SU-DHL-6 (cell line): ENCODE measurements at regions not wholly inside any gene's neighbourhood (a gene's known extent, or its start where the extent isn't known, plus 50 kb on each side); places are given as distances from the start of the nearest gene placed in this dataset.

Experiments
- EZH2phosphoT487 ChIP-seq: fragments of 200-600 bp; sonication (generic), shearing (Covaris generic); conservative IDR thresholded peaks from 2 replicates; pipeline ENCODE4 v1.6.1; 2018; ENCODE audit warnings: mild to moderate bottlenecking, antibody characterized with exemption, low read length, moderate library complexity, mixed read lengths
- TF ChIP-seq, protein P1 (sequence below): fragments of 200-600 bp; sonication (generic); IDR thresholded peaks from one replicate; pipeline ENCODE4 v1.5.1; 2017; ENCODE audit warnings: antibody characterized with exemption, mild to moderate bottlenecking, low read length, moderate library complexity; ENCODE audit not compliant: insufficient read depth, poor library complexity, severe bottlenecking

DNA sequence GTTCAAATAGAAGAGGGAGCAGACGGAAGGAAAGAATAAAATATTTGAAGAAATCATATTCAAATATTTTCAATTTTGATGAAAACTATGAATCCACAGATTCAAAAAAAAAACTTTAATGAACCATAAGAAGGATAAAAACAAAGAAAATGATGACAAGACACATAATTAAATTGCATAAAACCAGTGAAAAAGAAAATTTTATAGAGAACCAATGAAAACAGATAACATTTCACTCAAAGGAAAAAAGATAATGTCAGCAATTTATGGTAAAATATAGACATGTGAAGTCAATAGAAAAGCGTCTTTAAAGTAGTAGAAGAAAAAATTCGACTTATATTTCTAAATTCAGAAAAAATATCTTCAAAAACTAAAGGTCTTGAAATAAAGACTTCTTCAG, 546.5 kb upstream of the ATXN7L3B start:
- TF ChIP-seq, protein P1, sequence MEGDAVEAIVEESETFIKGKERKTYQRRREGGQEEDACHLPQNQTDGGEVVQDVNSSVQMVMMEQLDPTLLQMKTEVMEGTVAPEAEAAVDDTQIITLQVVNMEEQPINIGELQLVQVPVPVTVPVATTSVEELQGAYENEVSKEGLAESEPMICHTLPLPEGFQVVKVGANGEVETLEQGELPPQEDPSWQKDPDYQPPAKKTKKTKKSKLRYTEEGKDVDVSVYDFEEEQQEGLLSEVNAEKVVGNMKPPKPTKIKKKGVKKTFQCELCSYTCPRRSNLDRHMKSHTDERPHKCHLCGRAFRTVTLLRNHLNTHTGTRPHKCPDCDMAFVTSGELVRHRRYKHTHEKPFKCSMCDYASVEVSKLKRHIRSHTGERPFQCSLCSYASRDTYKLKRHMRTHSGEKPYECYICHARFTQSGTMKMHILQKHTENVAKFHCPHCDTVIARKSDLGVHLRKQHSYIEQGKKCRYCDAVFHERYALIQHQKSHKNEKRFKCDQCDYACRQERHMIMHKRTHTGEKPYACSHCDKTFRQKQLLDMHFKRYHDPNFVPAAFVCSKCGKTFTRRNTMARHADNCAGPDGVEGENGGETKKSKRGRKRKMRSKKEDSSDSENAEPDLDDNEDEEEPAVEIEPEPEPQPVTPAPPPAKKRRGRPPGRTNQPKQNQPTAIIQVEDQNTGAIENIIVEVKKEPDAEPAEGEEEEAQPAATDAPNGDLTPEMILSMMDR, result no peak
- TF ChIP-seq EZH2phosphoT487, result no peak
